HFFc6 (cell line): ENCODE measurements at regions not wholly inside any gene's neighbourhood (a gene's known extent, or its start where the extent isn't known, plus 50 kb on each side); places are given as distances from the start of the nearest gene placed in this dataset.

Experiments
- DNase-seq: peaks from one replicate; pipeline ENCODE4 v3.0.0-alpha.2; 2018
- H3K27ac Mint-ChIP-seq: 2 replicates; pipeline ENCODE4 v1.8.0; 2020; ENCODE audit warnings: mild to moderate bottlenecking, mixed read lengths
- H3K27me3 Mint-ChIP-seq: 2 replicates; pipeline ENCODE4 v1.8.0; 2021; ENCODE audit warnings: mild to moderate bottlenecking, moderate library complexity, mixed read lengths; ENCODE audit not compliant: insufficient read depth
- H3K36me3 Mint-ChIP-seq: 2 replicates; pipeline ENCODE4 v1.8.0; 2021; ENCODE audit warnings: low read depth, mixed read lengths
- H3K4me1 Mint-ChIP-seq: 2 replicates; pipeline ENCODE4 v1.8.0; 2020; ENCODE audit warnings: low read depth, mixed read lengths
- H3K4me3 Mint-ChIP-seq: 2 replicates; pipeline ENCODE4 v1.8.0; 2020; ENCODE audit warnings: mild to moderate bottlenecking, moderate library complexity, mixed read lengths
- H3K9me3 Mint-ChIP-seq: 2 replicates; pipeline ENCODE4 v1.8.0; 2020; ENCODE audit warnings: mild to moderate bottlenecking, mixed read lengths
- CTCF ChIP-seq: fragments of 200-600 bp; sonication (generic); IDR thresholded peaks from 2 replicates; pipeline ENCODE4 v1.5.0; 2021; ENCODE audit warnings: antibody characterized with exemption, mild to moderate bottlenecking

- DNase-seq, result no peak
- no peaks in the 10 kb centered on the region for H3K4me1 Mint-ChIP-seq
- no peak overlapping the region for H3K27ac Mint-ChIP-seq
- H3K9me3 Mint-ChIP-seq, result peaks cover 48% of the 10 kb centered on the region
- no peak for TF ChIP-seq CTCF
- H3K4me3 Mint-ChIP-seq, result no peak overlapping the region
- H3K27me3 Mint-ChIP-seq, result no peaks in the 10 kb centered on the region
- H3K36me3 Mint-ChIP-seq, result no peaks in the 10 kb centered on the region; the same call in 1 of the 2 replicates
These were observed 281.8 kb upstream of the CRBN start for GRCh38 chr3:3461317-3461716.

DNA sequence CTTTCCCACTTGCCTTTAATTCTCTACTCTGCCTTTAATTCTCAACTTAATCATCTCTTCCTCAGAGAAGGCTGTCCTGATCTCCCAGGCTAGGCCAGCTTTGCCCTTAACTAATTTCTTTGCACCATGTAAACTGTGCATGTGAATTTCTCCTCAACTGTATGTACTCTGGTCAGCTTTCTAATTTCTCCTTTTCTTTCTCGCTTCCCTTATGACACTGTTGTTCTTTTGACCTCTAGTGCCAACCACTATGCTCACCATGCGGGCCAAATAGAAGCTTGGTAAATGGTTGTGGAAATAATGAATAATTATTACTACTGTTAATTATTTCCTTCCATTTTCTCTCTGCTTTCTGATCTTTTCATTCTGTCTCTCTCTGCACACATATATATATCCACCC lies 269.0 kb upstream of the CRBN start:
- no peak overlapping the region for H3K27ac Mint-ChIP-seq
- TF ChIP-seq CTCF, result no peak
- H3K36me3 Mint-ChIP-seq, result no peaks in the 10 kb centered on the region; the same call in 1 of the 2 replicates
- H3K4me1 Mint-ChIP-seq, result no peaks in the 10 kb centered on the region
- no peaks in the 10 kb centered on the region for H3K27me3 Mint-ChIP-seq
- no peak for DNase-seq
- H3K4me3 Mint-ChIP-seq, result no peak overlapping the region
- H3K9me3 Mint-ChIP-seq, result peaks cover 58% of the 10 kb centered on the region

GRCh38 chr3:3447641-3448040 lies 268.1 kb upstream of the CRBN start:
- H3K9me3 Mint-ChIP-seq, result peaks cover 63% of the 10 kb centered on the region
- no peak for DNase-seq
- no peak for TF ChIP-seq CTCF
- H3K36me3 Mint-ChIP-seq, result no peaks in the 10 kb centered on the region; the same call in 1 of the 2 replicates
- no peak overlapping the region for H3K27ac Mint-ChIP-seq
- H3K4me1 Mint-ChIP-seq, result no peaks in the 10 kb centered on the region
- H3K4me3 Mint-ChIP-seq, result no peak overlapping the region
- no peaks in the 10 kb centered on the region for H3K27me3 Mint-ChIP-seq

- DNase-seq, result no peak
- no peak overlapping the region for H3K4me3 Mint-ChIP-seq
- no peak overlapping the region for H3K27ac Mint-ChIP-seq
- H3K36me3 Mint-ChIP-seq, result no peaks in the 10 kb centered on the region; the same call in 1 of the 2 replicates
- peaks cover 73% of the 10 kb centered on the region for H3K9me3 Mint-ChIP-seq
- no peak for TF ChIP-seq CTCF
- no peaks in the 10 kb centered on the region for H3K4me1 Mint-ChIP-seq
- no peaks in the 10 kb centered on the region for H3K27me3 Mint-ChIP-seq
These were observed 266.8 kb upstream of the CRBN start for GRCh38 chr3:3446251-3446650.

- peaks cover 63% of the 10 kb centered on the region for H3K9me3 Mint-ChIP-seq
- no peak overlapping the region for H3K27ac Mint-ChIP-seq
- no peak for DNase-seq
- no peak for TF ChIP-seq CTCF
- no peaks in the 10 kb centered on the region; the same call in 1 of the 2 replicates for H3K36me3 Mint-ChIP-seq
- H3K4me3 Mint-ChIP-seq, result no peak overlapping the region
- no peaks in the 10 kb centered on the region for H3K27me3 Mint-ChIP-seq
- no peaks in the 10 kb centered on the region for H3K4me1 Mint-ChIP-seq
These were observed 264.0 kb upstream of the CRBN start for GRCh38 chr3:3443482-3443881.

DNA sequence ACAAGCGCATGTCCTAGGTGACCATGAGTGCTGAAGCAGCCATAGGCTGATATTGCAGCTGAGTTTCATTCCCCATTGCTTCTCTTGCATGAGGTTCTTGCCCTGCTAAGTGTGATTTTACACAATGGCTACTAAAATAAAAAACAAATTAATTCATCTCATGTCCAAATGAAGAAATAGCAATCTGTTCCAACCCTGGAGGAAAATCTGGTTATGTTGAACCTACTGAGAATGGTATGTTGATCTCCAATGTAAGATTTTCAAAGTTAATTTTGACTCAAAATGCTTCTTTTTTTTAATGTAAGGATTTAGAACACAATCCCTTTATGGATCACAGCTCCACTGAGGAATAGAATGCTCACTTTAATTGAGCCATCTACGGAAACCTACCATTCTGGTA lies 254.2 kb upstream of the CRBN start:
- no peak for TF ChIP-seq CTCF
- H3K36me3 Mint-ChIP-seq, result peaks cover 8% of the 10 kb centered on the region; the same call in 1 of the 2 replicates
- H3K27me3 Mint-ChIP-seq, result no peaks in the 10 kb centered on the region; the same call in 1 of the 2 replicates
- DNase-seq, result no peak
- H3K4me3 Mint-ChIP-seq, result no peak overlapping the region
- H3K9me3 Mint-ChIP-seq, result peaks cover 46% of the 10 kb centered on the region
- no peaks in the 10 kb centered on the region for H3K4me1 Mint-ChIP-seq
- no peak overlapping the region for H3K27ac Mint-ChIP-seq
